ENCODE measurements at regions not wholly inside any gene's neighbourhood (a gene's known extent, or its start where the extent isn't known, plus 50 kb on each side); places are given as distances from the start of the nearest gene placed in this dataset.

DNA sequence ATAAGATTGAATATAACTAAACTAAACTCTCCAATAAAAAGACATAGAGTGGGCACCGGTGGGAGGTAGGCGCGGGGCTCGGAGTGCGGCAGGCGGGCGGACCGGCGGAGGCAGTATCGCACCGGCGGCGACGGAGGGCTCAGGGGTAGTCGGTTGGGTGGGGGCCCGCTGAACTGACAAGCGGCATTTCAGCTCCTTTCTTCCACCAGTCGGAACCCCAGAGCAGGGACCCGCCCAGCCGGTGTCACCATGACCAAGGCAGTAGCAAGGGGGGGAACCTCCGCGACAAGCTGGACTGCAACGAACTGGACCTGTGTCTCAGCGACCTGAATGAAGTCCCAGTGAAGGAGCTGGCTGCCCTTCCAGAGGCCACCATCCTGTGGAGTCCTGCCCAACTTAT lies 156.7 kb downstream of the HINT1 start:
- TF ChIP-seq CTCF (IDR thresholded peaks at IDR 0.05) (no peak), ATF3 (CRISPR knock-in tag; conservative IDR thresholded peaks at IDR 0.05) (no peak), JUN (CRISPR knock-in tag; IDR thresholded peaks at IDR 0.05) (no peak), MAX (CRISPR knock-in tag; IDR thresholded peaks at IDR 0.05) (no peak), ZNF423 (CRISPR knock-in tag; IDR thresholded peaks at IDR 0.05) (no peak)
- TF ChIP-seq, protein P1, sequence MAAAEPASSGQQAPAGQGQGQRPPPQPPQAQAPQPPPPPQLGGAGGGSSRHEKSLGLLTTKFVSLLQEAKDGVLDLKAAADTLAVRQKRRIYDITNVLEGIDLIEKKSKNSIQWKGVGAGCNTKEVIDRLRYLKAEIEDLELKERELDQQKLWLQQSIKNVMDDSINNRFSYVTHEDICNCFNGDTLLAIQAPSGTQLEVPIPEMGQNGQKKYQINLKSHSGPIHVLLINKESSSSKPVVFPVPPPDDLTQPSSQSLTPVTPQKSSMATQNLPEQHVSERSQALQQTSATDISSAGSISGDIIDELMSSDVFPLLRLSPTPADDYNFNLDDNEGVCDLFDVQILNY (CRISPR knock-in tag; IDR thresholded peaks at IDR 0.05): no peak
- TF ChIP-seq, protein P2, sequence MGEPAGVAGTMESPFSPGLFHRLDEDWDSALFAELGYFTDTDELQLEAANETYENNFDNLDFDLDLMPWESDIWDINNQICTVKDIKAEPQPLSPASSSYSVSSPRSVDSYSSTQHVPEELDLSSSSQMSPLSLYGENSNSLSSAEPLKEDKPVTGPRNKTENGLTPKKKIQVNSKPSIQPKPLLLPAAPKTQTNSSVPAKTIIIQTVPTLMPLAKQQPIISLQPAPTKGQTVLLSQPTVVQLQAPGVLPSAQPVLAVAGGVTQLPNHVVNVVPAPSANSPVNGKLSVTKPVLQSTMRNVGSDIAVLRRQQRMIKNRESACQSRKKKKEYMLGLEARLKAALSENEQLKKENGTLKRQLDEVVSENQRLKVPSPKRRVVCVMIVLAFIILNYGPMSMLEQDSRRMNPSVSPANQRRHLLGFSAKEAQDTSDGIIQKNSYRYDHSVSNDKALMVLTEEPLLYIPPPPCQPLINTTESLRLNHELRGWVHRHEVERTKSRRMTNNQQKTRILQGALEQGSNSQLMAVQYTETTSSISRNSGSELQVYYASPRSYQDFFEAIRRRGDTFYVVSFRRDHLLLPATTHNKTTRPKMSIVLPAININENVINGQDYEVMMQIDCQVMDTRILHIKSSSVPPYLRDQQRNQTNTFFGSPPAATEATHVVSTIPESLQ (CRISPR knock-in tag; IDR thresholded peaks at IDR 0.05): no peak
